NCI-H1417 (cell line): ENCODE measurements at regions not wholly inside any gene's neighbourhood (a gene's known extent, or its start where the extent isn't known, plus 50 kb on each side); places are given as distances from the start of the nearest gene placed in this dataset.
"Not testable (repeated sequence)": the region's sequence is repeated elsewhere in the genome, so short reads cannot be mapped to it uniquely, and the experiment has no call there.

ENCODE experiments used
- DNase-seq, 3 experiments: peaks; one replicate each; lab custom pipeline; 2025; lab: John Stamatoyannopoulos, UW

GRCh38 chr2:238599549-238600505, 173.1 kb downstream of the ASB1 start:
- no peak for DNase-seq

DNA sequence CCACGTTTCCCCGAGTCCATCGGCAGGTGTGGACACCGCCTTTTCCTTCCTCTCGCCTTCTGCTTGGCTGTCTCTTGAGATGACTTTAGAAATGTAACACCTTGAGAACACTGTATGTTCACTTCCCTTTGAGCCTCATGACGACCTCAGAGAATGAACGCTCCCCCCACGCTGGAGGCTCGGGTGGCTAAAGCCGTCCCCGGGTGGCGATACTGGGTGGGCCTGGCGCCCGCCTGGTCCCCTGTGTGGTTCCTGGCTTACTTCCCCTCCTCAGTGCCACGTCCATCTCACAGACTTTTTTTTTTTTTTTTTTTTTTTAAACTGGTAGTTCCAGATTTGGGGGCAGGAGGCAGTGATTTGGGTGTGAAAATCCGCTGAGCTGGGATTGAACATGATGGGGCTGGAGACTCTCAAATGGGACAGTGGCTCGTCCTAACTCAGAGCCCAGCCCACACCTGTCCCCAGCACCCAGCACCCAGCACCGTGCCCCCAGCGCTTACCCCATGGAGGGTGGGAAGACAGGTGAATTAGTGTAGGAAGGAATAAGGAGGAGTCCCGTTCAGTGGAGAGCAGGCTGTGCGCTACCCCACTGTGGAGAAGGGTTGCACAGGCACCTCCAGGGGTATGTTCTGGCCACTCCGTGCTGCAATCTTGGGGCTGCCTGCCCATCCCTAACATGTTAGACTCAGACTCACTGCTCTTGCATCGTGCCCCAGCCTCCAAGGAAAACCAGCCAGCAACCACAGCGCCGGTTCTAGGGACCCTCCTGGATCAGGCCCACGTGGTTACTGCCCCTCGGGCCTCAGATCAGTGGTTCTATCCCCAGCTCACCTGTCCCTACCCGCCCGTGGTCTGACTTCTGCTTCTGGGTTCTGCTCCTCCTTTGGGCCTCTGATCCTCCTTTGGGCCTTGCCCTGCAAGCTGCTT, 174.0 kb downstream of the ASB1 start:
- DNase-seq: no peak

GRCh38 chr2:238601433-238602222, 174.9 kb downstream of the ASB1 start:
- DNase-seq: no peak

DNA sequence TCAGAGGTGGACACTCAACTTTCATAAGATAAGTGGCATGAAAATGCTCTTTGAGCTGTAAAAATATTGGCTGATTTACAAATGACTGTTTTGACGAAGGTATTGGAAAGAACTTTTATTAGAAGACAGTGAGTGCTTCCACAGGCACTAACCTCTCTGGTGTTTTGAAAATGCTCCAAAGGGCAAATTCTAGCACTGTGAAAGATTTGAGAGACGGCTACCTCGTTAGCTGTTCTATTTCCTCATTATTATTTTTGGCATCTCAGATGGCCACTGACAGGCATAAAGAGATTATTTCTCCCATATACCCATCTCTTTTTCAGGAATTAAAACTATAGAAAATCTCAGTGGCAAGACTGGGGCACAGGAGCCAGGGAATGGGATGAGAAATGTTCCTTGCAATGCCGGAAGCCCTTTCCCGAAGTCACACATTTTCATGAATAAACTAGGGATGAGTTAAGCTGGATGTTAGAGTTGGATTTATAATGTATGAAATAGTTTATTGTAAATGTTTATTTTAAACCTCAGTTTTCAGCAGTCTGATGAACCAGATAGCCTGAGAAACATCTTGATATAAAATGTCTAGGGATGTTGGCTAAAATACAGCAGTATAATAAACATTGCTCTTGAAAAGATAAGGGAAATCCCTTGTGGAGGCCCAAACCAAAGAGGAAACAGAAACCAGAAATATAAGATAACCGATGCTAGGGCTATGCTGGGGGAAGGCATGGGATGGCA, 175.7 kb downstream of the ASB1 start:
- DNase-seq: no peak

GRCh38 chr2:238603596-238603995, 176.9 kb downstream of the ASB1 start:
- DNase-seq: no peak

GRCh38 chr2:238606311-238606710, 179.6 kb downstream of the ASB1 start:
- DNase-seq: no peak

DNA sequence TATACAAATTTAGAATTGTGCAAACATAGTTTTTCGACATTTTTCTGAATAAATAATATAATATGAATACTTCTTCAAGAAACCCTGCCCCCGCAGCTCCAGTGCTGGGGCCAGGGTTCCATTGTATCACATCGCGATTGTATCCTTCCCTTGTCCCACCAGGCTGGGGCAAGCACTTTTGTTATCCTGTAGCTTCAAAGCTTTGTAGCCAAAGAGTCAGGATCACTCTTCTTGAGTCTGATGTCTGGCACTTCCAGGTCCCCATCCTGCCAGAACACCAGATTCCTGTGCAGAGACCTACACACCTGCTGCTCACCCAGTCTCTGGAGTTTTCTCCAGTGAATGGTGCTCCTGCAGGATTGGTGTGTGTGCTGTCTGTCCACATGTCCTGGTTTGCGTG, 186.9 kb downstream of the ASB1 start:
- DNase-seq: no peak

- DNase-seq: no peak
Measured at GRCh38 chr2:238614376-238614775, 187.6 kb downstream of the ASB1 start.

DNA sequence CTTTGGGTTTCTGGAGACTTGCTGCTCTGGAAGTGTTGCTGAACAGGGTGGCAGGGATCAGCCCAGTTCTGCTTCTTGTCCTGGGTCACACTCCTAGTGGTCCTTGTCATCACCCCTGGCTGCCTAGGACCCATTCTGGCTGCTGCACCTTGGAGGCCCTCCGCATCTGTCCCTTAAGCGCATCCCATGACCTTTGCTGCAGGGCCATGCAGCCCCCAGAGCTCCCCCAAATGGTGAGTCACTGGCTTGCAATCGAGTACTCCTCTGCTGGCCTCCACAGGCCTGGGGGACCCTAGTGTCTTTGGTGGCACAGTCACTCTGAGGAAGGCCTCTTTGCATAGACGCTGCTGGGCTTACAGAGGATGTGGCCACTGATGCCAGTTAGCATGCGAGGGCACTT, 188.5 kb downstream of the ASB1 start:
- no peak for DNase-seq

DNA sequence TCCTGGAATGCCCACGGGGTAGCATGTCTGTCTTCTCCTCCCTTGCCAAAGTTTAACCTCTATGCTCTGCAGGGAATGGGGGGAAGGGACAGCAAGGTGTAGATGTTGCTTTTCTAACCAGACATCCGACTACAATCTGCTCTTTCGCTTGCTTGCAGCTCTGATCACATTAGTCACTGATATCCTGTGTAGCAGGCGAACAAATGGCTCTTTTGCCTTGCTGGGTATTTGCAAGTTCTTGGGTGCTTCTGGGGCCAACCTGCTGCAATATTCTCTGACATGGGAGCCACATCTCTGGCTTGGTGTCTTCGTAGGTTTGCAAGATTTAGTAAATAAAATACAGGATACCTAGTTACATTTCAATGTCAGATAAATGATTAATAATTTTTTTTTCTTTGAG, 190.0 kb downstream of the ASB1 start:
- DNase-seq: no peak

GRCh38 chr2:238618494-238619283, 192.0 kb downstream of the ASB1 start:
- DNase-seq: not testable (repeated sequence)

DNA sequence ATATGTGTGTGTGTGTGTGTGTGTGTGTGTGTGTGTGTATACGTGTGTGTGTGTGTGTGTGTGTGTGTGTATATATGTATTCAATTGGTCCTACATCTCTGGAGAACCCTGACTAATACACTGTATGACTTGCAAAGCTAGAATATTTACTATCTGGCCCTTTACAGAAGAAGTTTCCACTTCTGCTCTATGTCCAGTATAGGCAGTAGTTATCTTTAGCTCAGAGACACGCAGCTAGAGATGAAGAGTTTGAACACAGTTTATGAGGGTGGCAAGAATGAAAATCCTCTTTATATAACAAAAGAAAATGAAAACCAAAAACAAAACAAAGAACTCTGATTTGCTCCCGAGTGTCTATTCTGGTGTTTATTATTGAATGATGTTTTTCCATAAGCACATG, 201.2 kb downstream of the ASB1 start:
- DNase-seq: no peak

DNA sequence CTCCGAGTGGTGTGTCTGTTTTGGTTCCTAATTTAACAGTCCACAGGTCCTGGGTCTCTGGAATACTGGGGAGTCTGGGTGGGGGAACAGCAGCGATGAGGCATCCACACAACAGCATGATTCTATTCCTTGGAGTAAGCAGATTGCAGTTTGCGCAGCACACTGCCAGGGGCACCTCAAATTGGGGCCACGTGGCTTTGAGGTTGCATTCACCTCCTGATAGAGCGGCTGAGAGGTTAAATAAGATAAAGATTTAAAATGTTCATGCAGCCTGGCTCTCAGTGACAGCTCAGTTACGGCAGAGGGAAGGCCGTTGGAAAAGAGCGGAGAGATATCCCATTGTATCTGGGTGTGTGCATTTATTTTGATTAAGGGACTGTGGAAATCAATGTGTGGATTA, 202.3 kb downstream of the ASB1 start:
- DNase-seq: no peak

GRCh38 chr2:238631491-238632180, 204.9 kb downstream of the ASB1 start:
- DNase-seq: no peak

DNA sequence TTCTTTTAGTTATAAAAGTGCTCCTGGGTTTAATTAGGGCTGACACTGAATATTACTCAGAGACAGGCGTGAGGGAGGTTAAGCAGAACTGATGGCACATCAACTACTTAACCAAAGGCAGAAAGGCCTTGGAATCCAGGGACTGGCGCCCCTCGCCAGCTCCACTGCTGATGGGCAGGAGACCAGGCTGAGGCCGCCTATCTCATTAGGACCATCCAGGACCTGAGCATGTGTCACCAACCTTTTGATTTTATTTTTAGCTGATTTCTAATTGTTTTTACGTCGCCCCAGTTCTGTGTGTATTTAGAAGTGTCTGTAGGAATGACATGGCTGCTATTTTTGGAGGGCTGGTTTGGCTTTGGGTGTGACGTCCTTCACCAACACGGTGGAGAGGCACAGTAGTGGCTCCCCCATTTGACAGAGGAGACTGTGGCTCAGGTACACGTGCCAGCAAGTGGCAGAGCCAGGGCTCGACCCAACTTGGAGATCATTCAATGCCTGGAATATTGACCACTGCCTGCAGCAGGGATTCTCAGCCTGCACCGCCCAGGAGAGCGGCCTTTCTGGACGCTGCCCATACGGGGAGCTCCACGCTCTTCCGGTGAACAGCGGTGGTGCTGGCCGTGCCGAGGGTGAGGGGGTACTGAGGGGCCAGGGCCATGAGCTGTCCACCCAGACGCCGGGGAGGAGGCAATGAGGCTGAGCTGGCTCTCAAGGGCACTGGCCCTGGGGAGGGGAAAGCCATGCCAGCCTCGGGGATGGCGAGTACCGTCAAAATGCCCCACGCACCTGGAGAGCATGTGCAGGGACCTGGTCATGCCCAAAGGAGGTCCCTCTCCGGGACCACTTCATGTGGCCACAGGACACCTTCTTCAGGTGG, 205.7 kb downstream of the ASB1 start:
- DNase-seq: no peak

DNA sequence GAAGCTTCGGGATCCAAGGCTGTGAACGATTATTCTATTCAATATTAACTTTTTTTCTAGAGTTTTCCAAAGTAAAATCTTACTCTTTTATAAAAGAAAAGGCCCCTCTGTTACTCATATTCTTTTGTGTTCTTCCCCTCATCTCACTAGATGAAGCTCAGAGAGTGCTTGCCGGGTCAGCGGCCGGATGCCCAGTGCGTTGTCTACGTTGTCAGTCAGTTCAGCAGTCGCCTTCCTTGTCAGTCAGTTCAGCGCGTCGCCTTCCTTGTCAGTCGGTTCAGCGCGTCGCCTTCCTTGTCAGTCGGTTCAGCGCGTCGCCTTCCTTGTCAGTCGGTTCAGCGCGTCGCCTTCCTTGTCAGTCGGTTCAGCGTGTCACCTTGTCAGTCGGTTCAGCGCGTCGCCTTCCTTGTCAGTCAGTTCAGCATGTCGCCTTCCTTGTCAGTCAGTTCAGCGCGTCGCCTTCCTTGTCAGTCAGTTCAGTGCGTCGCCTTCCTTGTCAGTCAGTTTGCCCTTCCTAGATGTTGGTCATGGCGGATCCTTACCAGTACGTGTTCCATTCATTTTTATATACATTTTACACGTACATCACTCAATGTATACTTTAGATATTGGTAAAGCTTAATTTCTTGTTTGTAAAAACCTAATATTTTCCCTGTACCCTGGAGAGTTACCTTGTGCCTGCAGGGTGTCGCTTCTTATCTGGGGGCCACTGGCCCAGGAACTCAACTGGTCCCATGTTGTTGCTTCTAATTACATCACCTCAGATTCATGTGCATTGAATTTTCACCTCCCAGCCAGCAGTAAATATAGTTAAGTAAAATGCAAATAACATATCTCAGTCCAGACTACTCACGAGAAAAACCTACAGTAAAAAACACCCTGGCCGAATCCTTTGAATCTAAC, 206.9 kb downstream of the ASB1 start:
- DNase-seq: no peak

DNA sequence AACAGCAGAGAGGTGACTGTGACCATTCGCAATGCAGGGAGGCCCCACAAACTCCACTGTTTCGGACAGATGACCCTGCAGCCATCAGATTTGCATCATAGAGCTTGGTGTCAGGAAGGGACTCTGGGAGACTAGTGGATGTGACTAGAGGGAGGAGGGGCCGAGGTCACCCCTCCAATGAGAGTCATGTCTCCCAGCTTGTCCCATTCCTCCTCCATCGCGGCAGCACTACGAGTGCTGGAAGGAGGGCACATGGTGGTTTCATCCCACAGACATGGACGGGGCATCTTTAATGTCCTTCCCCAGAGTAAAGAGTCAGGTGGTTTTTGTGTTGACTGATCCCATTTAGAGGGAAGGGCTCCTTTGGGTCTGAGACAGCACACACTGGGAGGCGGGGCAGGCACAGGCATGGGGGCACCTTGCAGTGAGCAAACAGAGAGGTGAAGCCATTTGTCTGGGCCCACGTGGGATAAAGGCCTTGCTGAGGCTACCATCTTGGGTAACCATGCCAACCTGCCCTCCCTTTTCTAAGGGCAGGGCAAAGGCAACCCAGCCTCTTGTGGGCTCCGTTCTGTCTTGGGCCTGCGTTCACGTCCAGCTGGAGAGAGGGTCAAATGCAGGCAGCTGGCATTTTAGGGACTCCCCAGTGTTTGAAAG, 208.1 kb downstream of the ASB1 start:
- peak in 1 of 3 experiments; percentile 16 for DNase-seq
